ENCODE measurements at regions not wholly inside any gene's neighbourhood (a gene's known extent, or its start where the extent isn't known, plus 50 kb on each side); places are given as distances from the start of the nearest gene placed in this dataset.

- Histone ChIP-seq H4K20me1 (ENCODE audit: insufficient read depth, low read length) (no peaks in the 10 kb centered on the region), H3K79me2 (ENCODE audit: insufficient read depth, low read length) (no peaks in the 10 kb centered on the region), H3K4me2 (ENCODE audit: insufficient read depth, low read length) (no peak overlapping the region), H3K27ac (ENCODE audit: low read length) (no peak overlapping the region), H3K9ac (ENCODE audit: low read depth, low read length) (no peak overlapping the region), H3K36me3 (ENCODE audit: insufficient read depth, low read length) (no peaks in the 10 kb centered on the region), H2AFZ (ENCODE audit: low read depth, low read length) (no peak overlapping the region), H3K4me3 (ENCODE audit: low read depth in 1 of 2, low read length in 2 of 2) (no peak overlapping the region), H3K9me3 (ENCODE audit: insufficient read depth, low read length, severe bottlenecking) (no peaks in the 10 kb centered on the region), H3K4me1 (ENCODE audit: insufficient read depth, low read length) (no peaks in the 10 kb centered on the region), H3K27me3 (ENCODE audit: insufficient read depth, low read length, poor library complexity) (no peaks in the 10 kb centered on the region)
- ATAC-seq (ENCODE audit: insufficient read depth, low read depth) = peak; percentile 85
- peak; percentile 55 for DNase-seq
- TF ChIP-seq EZH2 (IDR thresholded peaks at IDR 0.05; ENCODE audit: borderline replicate concordance, low read depth, low read length, severe bottlenecking) = no peak
- TF ChIP-seq CTCF (IDR thresholded peaks at IDR 0.05; ENCODE audit: borderline replicate concordance, extremely low read depth, low read length, poor library complexity, severe bottlenecking) = no peak
These were observed 313.8 kb downstream of the ENC1 start for GRCh38 chr5:74326571-74327338.

GRCh38 chr5:74325866-74326265 lies 314.7 kb downstream of the ENC1 start:
- H3K9ac ChIP-seq (ENCODE audit: low read depth, low read length) = no peak overlapping the region
- no peaks in the 10 kb centered on the region for H4K20me1 ChIP-seq (ENCODE audit: insufficient read depth, low read length)
- TF ChIP-seq CTCF (IDR thresholded peaks at IDR 0.05; ENCODE audit: borderline replicate concordance, extremely low read depth, low read length, poor library complexity, severe bottlenecking) (no peak), EZH2 (IDR thresholded peaks at IDR 0.05; ENCODE audit: borderline replicate concordance, low read depth, low read length, severe bottlenecking) (no peak)
- H3K4me2 ChIP-seq (ENCODE audit: insufficient read depth, low read length) = no peak overlapping the region
- DNase-seq = no peak
- H3K27me3 ChIP-seq (ENCODE audit: insufficient read depth, low read length, poor library complexity) = no peaks in the 10 kb centered on the region
- no peaks in the 10 kb centered on the region for H3K79me2 ChIP-seq (ENCODE audit: insufficient read depth, low read length)
- no peak overlapping the region for H2AFZ ChIP-seq (ENCODE audit: low read depth, low read length)
- no peaks in the 10 kb centered on the region for H3K4me1 ChIP-seq (ENCODE audit: insufficient read depth, low read length)
- no peak overlapping the region for H3K4me3 ChIP-seq (ENCODE audit: low read depth in 1 of 2, low read length in 2 of 2)
- no peak for ATAC-seq (ENCODE audit: insufficient read depth, low read depth)
- H3K9me3 ChIP-seq (ENCODE audit: insufficient read depth, low read length, severe bottlenecking) = no peaks in the 10 kb centered on the region
- H3K36me3 ChIP-seq (ENCODE audit: insufficient read depth, low read length) = no peaks in the 10 kb centered on the region
- H3K27ac ChIP-seq (ENCODE audit: low read length) = no peak overlapping the region

- Histone ChIP-seq H3K4me3 (ENCODE audit: low read depth in 1 of 2, low read length in 2 of 2) (no peak overlapping the region), H3K9ac (ENCODE audit: low read depth, low read length) (no peak overlapping the region), H3K27me3 (ENCODE audit: insufficient read depth, low read length, poor library complexity) (no peaks in the 10 kb centered on the region), H2AFZ (ENCODE audit: low read depth, low read length) (no peak overlapping the region), H3K4me2 (ENCODE audit: insufficient read depth, low read length) (no peak overlapping the region), H3K27ac (ENCODE audit: low read length) (no peak overlapping the region), H3K36me3 (ENCODE audit: insufficient read depth, low read length) (no peaks in the 10 kb centered on the region), H3K4me1 (ENCODE audit: insufficient read depth, low read length) (no peaks in the 10 kb centered on the region), H4K20me1 (ENCODE audit: insufficient read depth, low read length) (no peaks in the 10 kb centered on the region), H3K79me2 (ENCODE audit: insufficient read depth, low read length) (no peaks in the 10 kb centered on the region), H3K9me3 (ENCODE audit: insufficient read depth, low read length, severe bottlenecking) (no peaks in the 10 kb centered on the region)
- DNase-seq = no peak
- ATAC-seq (ENCODE audit: insufficient read depth, low read depth) = no peak
- no peak for TF ChIP-seq EZH2 (IDR thresholded peaks at IDR 0.05; ENCODE audit: borderline replicate concordance, low read depth, low read length, severe bottlenecking)
- no peak for TF ChIP-seq CTCF (IDR thresholded peaks at IDR 0.05; ENCODE audit: borderline replicate concordance, extremely low read depth, low read length, poor library complexity, severe bottlenecking)
These were observed 316.0 kb downstream of the ENC1 start for GRCh38 chr5:74324556-74324955.
